ENCODE measurements at regions not wholly inside any gene's neighbourhood (a gene's known extent, or its start where the extent isn't known, plus 50 kb on each side); places are given as distances from the start of the nearest gene placed in this dataset.

DNA sequence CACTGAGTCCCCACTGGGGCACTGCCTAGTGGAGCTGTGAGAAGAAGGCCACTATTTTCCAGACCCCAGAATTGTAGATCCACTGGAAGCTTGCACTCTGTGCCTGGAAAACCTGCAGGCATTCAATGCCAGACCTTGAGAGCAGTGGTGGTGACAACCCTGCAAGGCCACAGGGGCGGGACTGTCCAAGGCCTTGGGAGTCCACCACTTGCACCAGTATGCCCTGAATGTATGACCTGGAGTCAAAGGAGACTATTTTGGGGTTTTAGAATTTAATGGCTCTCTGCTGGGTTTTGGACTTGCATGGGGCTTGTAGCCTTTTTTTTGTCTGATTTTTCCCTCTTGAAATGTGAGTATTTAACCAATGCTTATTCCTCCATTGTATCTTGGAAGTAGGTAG is 145.8 kb downstream of the MSN start:
- no peaks in the 10 kb centered on the region for H3K4me1 ChIP-seq (ENCODE audit: insufficient read depth, low read length)
- ChIA-PET POLR2A (no interaction called here), CTCF (no interaction called here)
- H3K4me3 ChIP-seq (ENCODE audit: low read length) = no peak overlapping the region
- DNase-seq = no peak
- Mint-ChIP-seq H3K4me1 (no peaks in the 10 kb centered on the region), H3K4me3 (no peak overlapping the region), H3K27ac (peak overlapping the region in 1 of 8 donors; percentile 3), H3K27me3 (no peaks in the 10 kb centered on the region), H3K36me3 (peaks cover 0 to 28% (median 2%) of the 10 kb centered on the region in 3 donors), H3K9me3 (peaks cover 0 to 9% (median 5%) of the 10 kb centered on the region in 5 donors)
- no peaks in the 10 kb centered on the region for H3K27me3 ChIP-seq (ENCODE audit: insufficient read depth, low read length, poor library complexity, severe bottlenecking)
- no peak overlapping the region for H3K27ac ChIP-seq (ENCODE audit: low read depth, low read length)
- no peaks in the 10 kb centered on the region for H3K9me3 ChIP-seq (ENCODE audit: low read length)
- no peaks in the 10 kb centered on the region for H3K36me3 ChIP-seq (ENCODE audit: insufficient read depth, low read length)

DNA sequence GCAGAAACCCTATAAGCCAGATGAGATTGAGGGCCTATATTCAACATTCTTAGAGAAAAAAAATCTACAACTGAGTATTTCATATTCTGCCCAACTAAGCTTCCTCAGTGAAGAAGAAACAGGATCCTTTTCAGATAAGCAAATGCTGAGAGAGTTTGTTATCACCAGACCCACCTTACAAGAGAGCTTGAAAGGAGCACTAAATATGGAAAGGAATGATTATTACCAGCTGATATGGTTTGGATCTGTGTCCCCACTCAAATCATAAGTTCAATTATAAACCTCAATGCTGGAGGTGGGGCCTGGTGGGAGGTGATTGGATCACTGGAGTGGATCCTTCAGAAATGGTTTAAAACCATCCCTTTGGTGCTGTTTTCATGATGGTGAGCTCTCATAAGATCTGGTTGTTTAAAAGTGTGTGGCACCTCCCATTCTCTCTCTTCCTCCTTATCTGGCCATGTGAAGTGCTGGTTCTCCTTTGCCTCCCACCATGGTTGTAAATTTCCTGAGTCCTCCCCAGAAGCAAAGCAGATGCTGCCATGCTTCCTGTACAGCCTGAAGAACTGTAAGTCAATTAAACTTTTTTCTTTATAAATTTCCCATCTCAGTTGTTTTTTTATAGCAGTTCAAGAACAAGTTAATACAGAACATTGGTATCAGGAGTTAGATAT is 144.2 kb downstream of the MSN start:
- Histone ChIP-seq H3K27me3 (ENCODE audit: insufficient read depth, low read length, poor library complexity, severe bottlenecking) (no peaks in the 10 kb centered on the region), H3K4me1 (ENCODE audit: insufficient read depth, low read length) (no peaks in the 10 kb centered on the region), H3K9me3 (ENCODE audit: low read length) (no peaks in the 10 kb centered on the region), H3K27ac (ENCODE audit: low read depth, low read length) (no peak overlapping the region), H3K36me3 (ENCODE audit: insufficient read depth, low read length) (no peaks in the 10 kb centered on the region), H3K4me3 (ENCODE audit: low read length) (no peak overlapping the region)
- peaks cover 0 to 9% (median 5%) of the 10 kb centered on the region in 5 donors for H3K9me3 Mint-ChIP-seq
- peaks cover 0 to 28% (median 2%) of the 10 kb centered on the region in 3 donors for H3K36me3 Mint-ChIP-seq
- ChIA-PET POLR2A (no interaction called here), CTCF (no interaction called here)
- H3K4me3 Mint-ChIP-seq = no peak overlapping the region
- H3K27me3 Mint-ChIP-seq = no peaks in the 10 kb centered on the region
- H3K4me1 Mint-ChIP-seq = no peaks in the 10 kb centered on the region
- peak overlapping the region in 1 of 8 donors; percentile 71 for H3K27ac Mint-ChIP-seq
- no peak for DNase-seq
